CD4-positive, alpha-beta T cell treated with Interferon gamma for 1 hour (primary cell): ENCODE measurements at regions not wholly inside any gene's neighbourhood (a gene's known extent, or its start where the extent isn't known, plus 50 kb on each side); places are given as distances from the start of the nearest gene placed in this dataset.

Experiments used
- DNase-seq: peaks from one replicate; pipeline ENCODE4 v3.0.0-alpha.2; 2020

DNA sequence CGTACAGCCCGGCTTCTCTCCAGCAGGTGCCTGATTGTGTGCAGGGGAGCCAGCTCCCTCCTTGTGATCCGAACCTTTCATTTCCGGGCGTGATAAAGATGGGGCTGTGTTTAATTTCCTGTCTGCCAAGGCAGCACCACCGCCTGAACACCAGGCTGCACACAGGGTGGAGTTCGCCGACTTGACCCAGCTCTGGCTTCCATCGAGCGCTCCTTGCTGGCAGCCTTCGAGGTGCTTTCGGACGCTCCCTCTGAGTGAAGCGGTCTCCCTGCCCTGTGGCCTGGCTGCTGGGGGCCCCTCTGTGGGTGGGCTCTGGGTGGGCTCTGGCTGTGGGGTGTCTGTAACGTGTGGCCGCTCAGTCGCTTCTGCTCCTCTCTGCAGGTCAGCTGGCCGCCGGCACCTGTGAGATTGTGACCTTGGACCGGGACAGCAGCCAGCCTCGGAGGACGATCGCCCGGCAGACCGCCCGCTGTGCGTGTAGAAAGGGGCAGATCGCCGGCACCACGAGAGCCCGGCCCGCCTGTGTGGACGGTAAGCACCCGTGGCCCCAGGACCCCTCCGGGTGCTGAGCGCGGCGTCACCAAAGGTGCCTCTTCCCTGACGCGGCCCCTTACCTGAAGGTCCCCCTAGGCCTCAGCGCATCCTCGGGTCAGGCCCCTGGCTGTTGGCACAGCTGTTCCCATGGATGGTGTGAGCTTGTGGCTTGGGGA, 1181.3 kb downstream of the BRD1 start:
- DNase-seq: no peak

DNA sequence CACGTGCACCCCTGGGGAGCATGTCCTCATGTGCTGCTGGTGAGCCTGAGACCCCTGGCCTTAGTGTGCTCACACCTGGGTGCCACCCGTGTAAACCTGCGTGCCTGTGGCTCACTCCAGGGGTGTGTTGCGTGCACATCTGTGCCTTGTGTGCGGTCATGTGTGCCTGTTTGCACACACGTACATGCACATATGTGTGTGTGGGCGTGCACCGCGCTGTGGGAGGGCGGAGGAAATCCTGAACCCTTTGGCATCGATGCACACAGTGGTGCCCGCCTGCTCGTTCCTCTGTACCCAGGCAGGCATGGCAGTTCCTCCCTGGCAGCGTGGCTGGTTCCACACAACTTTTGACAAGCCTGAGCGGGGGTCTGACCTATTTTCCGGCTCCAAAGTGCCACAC, 1181.9 kb downstream of the BRD1 start:
- DNase-seq: no peak

DNA sequence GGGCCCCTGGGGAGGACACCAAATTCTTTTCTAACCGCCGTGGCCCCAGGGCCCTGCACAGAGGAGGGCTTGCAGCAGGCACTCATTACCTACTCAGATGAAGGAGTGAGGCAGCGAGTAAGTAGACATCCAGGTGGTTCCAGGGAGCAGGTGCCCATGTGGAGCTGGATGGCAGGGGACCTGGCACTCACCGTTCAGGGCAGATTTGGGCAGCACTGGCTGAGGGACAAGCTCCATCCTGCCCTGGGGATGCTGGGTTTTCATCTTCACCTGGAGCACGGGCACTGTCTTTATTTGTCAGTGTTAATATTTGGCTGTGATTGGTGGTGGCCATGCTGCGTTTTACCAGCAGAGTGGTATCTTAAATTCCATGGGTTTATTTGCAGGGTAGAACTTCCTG, 1182.7 kb downstream of the BRD1 start:
- no peak for DNase-seq

DNA sequence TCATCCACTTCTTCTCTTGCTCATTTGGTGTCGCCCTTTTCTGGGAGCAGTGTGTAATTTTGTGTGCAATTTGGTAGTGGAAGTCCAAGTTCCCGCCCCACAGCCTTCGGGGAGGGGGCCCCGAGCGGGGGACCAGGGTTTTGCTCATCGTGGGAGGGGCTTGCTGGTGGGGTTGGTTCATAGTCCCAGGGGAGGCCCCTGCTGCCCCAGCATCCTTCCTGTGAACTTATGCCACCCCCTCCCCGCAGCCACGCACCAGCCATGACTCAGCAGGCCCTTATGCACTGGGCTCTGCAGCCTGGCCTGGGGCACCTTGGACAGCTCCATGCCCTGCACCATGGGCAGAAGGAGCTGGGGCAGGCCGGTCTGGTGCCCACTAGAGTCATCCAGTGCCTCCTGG, 1183.6 kb downstream of the BRD1 start:
- no peak for DNase-seq

DNA sequence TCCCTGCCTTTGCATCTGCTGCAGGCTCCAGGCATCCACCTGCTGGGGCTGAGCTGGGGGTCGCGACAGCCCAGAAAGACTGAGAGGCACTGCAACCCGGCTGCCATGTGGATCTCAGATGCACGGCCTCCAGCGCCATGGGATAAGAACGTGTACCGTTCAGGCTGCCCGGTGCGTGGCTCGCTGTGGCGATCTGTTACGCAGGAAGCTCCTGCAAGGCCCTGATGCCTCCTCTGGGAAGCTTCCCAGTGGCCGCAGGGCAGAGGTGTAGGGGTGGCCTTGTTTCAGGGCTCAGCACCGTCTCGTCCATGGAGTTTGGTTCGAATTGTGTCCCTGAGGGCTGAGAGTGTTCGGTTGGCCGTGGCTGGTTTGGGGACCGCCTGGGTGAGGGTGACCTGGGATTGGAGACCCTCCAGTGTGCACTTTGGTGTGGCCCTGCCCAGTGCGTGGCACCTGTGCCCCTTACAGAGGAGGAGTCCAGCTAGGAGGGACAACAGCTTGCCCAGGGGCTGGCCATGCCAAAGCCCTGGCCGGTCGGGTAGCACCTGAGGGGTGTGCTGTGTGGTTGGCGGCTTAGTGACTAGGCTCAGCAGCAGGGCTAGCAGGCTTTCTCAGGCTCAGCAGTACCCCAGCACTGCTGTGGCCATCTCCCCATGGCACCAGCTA, 1184.5 kb downstream of the BRD1 start:
- no peak for DNase-seq

DNA sequence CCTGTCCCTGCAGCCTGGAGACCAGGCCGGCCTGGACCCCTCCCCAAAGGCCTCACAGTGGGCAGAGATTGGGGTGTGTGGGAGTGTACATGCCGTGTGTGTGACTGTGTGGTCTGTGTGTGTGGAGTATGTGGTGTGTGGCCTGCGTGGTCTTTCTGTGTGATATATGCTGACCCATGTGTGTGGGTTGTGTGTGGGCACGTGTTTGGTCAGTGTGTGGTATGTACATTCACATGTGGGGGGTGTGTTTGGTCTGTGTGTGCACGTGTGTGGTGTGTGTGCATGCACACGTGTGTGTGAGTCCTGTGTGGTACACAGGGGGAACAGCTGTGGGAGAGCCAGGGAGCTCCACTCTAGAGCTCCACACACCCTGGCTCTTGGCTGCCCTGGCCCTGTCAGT, 1185.1 kb downstream of the BRD1 start:
- DNase-seq: no peak

DNA sequence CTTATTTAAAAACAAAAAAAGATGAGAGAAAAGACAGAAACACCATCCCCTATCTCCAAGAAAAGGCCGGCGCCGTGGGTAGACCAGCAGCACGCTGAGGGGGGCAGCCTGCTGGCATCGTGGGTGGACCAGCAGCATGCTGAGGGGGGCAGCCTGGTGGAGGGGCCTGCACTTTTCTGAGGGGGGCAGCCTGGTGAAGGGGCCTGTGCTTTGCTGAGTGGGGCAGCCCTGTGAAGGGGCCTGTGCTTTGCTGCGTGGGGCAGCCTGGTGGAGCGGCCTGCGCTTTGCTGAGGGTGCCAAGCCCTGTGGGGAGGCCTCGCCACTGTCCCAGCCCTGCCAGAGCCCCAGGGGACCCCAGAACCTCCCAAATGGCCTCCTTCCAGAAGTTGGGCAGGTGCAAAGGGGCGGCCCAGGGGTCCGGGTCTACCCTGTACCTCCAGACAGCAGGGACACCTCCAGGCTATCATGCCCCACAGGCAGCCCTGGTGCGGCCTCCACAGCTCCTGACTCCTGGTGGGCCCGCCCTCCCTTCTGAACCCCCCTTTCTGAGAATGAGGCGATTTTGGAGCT, 1185.7 kb downstream of the BRD1 start:
- no peak for DNase-seq

DNA sequence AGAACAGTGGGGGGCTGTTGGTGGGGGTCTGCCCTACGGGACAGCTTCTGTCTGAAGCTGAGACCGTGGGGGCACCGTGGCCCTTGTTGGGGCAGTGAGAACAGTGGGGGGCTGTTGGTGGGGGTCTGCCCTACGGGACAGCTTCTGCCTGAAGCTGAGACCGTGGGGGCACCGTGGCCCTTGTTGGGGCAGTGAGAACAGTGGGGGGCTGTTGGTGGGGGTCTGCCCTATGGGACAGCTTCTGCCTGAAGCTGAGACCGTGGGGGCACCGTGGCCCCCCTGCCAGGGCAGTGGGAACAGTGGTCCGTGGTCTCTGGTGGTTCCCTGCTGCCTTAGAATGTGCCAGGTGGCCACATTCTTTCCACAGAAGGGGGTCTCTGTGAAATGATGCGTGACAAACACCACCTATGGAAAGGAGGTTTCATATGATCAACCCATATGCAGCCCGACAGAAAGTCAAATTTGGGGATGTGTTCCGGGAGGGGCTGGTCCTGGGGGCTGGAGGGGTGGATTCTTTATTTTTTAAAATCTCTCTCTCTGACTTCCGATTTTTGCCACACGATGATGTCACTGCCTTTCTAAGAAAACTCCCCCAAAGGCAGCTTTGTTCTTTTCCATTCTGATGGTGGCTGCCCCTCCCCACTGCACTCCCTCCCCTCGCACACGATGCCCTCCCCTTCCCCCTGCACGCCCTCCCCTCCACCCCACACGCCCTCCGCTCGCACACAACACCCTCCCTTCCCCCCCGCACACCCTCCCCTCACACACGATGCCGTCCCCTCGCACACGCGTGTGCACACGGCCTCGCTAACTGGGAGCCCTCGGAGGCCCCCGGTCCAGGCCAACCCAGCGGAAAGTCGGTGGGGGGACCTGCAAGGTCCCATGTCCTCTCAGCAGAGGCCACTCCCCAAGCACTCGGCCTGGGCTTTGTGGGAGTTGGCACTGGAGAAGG, 1186.5 kb downstream of the BRD1 start:
- no peak for DNase-seq

DNA sequence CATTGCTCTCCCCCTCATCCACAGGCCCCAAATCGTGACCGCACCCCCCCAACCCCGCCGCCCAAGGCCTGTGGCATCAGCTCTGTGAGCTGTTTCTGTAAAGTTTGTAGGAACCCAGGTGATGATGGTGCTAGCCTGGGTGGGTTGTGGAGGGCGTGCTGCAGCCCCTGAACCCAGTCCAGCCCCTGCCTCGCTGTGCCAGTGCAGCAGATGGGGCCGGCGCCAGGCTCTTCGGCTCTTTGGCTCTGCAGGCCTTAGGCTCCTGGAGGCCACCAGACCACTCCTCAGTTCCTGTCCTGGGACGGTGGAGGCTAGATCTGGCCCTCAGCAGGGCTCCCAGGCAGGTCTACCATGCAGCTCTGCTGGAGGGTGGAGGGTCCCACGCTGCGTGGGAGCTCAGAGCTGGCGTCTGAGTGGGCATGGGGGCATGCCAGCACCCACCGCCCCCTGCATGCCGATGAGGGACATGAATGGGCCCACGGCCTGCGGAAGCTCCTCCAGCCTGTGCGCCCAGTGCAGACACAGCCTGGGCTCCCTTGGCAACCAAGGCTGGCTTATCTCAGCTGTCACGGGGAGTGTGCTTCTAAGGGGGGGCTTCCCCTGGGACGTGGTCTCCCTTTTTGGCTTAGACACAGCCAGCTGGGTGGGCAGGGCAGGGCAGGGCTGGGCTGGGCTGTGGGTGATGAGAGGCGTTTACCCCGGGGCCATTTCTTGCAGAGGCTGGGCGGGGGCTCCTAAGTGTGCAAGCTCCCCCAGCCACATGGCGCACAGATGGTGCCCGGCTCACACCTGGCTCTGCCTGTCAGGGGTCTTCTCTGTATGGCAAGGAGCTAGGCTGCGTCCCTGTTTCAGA, 1187.6 kb downstream of the BRD1 start:
- DNase-seq: no peak

DNA sequence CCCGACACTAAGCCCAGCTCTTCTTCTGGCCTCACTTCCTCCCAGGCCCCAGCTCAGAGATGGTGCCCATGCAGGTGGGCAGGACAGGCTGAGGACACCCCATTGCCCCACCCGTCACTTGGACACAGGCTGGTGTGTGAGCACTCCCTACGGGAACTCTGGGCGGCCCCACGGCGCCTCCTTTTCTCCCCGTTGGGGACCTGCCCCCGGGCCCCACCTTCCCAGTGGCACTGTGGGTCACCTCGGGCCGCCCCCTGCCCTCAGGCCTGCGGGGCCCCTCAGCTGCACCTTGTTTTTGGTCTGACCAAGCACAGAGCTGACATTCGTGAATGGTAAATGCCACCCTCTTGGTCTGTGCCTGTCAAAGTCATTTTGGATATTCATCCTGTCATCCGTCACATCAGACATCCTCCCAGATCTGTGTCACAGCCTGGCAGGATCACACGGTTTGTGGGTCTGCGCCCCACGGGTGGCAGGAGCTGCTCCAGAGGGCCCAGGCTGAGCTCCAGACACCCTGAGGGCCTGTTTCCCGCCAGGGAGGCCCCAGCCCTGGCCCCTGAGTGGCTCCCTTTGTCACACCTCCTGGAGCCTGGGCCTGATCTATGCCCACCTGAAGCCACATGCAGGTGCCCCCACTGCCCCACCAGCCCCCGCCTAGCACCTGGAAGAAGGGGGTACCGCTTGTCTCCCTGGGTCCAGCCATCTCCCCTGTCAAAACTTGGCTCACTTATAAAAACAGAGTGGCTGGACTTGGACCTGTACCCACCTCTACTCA, 1188.5 kb downstream of the BRD1 start:
- no peak for DNase-seq

DNA sequence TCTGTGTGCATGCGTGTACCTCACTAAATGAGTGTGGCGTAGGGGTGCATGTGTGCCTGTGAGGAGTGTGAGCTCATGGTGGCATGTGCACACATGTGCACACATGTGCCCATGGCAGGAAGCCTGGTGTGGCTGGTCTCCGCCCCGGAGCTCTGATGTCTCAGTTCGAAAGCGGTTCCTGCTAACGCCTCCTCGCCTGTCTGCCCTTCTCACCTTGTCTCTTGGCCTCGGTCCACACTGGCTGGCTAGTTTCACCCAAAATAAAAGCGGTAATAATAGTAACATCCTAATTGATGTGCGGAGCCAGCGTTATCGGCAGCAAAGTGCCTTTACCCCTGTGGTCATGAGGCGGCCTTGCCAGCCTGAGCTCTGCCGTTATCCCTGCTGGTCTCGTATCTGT, 1190.4 kb downstream of the BRD1 start:
- no peak for DNase-seq

DNA sequence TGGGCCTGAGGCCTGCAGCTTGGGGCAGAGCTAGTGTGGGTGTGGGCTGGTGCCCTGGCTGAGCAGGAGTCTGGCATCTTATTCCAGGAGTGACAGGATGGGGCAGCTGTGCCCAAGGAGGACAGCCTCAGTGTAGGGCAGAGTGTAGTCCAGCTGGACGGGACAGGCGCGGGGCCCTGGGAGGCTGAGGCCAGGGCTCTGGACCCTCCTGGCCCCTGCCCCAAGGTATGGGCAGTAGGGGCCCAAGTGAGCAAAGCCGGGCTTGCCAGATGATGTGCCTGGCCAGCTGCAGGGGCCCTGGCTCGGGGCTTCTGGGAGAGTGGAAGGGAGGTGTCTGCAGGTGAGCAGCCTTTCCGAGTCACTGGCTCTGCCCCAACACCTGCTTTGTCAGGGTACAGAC, 1190.9 kb downstream of the BRD1 start:
- no peak for DNase-seq

DNA sequence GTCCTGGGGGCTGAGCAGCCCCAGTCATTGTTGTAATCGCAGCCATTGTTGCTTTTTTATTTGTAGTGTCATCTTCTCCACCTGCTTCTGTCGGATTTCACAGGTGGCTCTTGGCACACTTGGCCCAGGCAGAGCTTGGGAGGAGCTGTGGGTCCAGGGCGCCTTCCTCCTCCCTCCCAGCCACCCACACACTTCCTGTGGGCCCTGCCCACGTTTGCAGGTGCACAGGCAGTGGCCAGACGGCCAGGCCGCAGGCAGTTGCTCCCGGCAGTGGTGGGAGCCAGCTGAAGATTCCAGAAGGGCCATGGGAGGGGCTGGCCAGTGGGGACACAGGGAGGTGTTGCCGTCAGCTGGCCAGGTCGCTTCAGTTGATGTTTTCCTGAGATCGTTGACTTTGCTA, 1191.9 kb downstream of the BRD1 start:
- DNase-seq: no peak

DNA sequence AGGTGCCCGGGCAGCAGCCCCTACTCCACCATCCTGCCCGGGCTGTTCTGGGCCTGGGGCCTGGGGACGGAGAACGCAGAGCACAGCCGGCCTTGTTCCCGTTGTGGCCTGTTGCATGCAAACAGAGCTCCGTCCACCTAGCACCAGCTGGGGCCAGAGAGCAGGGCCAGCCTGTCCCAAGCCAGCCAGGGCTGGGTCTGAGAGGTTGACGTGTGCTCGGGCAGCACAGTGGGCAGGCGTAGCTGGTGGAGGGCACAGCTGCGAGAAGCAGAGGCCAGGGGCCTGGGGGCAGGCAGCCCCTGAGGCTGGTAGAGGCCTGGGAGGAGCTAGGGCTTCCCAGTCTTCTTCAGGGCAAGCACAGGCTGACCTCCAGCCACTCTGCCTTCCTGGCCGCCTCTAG, 1192.6 kb downstream of the BRD1 start:
- no peak for DNase-seq

DNA sequence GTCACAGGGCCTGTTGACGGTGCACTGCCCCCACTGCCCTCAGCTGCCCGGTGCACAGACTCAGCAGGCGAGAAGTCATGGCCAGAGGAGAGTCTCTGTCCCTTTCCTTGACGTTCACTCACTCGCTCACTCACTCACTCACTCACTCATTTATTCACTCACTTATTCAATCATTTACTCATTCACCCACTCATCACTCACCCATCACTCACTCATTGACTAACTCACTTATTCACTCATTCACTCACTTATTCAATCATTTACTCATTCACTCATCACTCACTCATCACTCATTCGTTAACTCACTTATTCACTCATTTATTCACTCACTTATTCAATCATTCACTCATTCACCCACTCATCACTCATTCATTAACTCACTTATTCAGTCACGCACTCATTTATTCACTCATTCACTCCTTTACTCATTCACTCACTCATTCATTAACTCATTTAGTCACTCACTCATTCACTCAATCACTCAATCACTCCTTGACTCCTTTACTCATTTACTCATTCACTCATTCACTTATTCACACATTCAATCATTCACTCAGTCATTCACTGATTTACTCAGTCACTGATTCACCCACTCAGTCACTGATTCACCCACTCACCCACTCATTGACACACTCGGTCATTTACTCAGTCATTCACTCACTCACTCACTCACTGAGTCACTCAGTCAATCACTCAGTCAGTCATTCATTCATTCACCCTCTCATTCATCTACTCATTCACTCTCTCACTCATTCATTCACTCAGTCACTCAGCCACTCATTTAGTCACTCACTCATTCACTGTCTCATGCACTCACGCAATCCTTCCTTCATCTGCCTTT, 1193.5 kb downstream of the BRD1 start:
- DNase-seq: no peak

DNA sequence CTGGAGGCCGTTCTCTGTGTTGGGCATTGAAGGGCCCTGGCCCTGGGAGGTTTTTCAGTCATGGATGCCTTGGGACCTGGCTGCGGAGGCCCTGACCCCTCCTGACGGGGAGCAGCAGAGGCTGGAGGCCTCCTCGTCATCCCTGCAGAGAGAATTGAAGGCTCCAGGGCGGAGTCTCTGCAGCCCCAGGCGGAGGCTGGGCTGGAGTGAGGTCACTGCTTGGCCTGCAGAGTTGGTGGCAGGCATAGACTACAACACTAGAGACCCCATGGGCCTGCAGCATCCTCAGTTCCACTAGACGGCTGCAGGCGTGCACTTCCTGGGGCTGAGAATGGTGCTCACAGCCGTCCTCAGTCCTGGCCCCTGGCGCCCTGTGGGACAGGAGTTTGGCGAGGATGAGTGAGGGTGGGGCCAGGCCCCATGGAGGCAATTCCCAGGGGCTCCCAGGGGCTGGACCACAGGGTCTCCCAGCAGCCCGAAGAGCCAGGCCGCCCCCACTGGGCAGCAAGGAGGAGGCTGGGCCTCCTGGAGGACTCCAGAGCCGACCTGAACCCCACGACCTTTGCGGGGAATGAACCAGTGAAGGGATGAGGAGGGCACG, 1194.9 kb downstream of the BRD1 start:
- DNase-seq: no peak

DNA sequence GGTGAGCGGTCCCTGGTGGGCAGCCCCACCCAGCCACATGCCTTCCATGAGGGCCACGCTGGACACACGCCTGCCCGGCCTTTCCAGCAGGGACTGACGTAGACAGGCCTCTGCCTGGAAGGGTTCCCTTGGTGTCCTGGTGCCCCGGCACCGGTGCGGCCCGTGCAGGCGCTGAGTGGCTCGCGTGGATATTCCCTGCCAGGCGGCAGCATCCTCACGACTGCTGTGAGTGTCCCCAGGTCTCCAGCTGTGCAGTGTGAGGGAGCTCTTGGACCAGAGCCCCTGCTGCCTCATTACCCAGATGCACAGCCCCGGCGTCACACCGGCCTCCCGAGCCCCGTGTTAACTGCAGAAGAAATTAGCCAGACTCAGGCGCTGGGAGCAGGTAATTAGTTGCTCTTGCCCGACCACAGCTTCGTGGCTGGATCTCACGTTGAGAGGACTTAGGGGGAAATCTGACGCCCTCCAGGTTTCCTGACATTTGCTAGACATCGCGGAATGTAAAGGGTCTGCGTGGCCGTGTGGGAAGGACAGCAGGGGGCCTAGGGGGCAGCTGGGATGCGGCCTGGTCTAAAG, 1196.3 kb downstream of the BRD1 start:
- DNase-seq: no peak

DNA sequence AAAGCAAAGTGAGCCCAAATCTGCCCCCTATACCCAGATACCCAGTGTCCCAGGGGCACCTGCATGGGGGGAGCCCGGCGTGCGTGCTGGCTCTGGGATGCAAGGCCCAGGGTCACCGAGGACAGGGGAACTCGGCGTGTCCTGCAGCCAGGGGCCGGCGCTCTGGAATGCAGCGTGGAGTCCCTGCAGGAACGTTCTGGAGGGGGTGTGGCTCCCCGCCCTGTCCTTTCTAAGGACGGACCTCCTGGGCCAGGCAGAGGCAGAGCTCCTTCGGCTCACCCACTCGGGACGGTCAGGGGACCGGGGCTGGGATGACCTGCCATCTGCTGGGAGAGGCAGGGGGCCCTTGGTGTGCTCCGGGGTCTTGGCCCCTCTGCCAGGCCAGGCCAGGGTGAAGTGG, 1196.8 kb downstream of the BRD1 start:
- DNase-seq: no peak

DNA sequence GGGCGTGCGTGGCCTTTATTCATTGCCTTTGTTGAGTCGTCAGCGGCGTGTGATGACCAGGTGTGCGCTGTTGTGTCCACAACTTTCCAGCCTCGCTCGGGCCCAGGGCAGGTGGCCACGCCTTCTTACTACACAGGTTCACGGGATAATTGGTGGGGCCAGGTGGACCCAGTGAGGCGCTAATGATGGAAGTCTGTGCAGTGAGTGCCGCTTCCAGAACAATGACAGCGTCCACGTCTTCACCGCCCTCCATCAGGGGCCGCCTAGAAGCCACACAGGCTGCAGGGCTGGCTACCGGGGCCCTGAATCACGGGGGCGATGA, 1197.3 kb downstream of the BRD1 start:
- no peak for DNase-seq
